HG02943 (cell line): ENCODE measurements at regions not wholly inside any gene's neighbourhood (a gene's known extent, or its start where the extent isn't known, plus 50 kb on each side); places are given as distances from the start of the nearest gene placed in this dataset.
"Not testable (repeated sequence)": the region's sequence is repeated elsewhere in the genome, so short reads cannot be mapped to it uniquely, and the experiment has no call there.

Source experiments
- ATAC-seq: cut with Tn5 transposase; IDR thresholded peaks from one replicate; pipeline ENCODE4 v1.9.1; 2021; ENCODE audit warnings: mild to moderate bottlenecking, low read depth, moderate library complexity; ENCODE audit not compliant: unreplicated experiment

DNA sequence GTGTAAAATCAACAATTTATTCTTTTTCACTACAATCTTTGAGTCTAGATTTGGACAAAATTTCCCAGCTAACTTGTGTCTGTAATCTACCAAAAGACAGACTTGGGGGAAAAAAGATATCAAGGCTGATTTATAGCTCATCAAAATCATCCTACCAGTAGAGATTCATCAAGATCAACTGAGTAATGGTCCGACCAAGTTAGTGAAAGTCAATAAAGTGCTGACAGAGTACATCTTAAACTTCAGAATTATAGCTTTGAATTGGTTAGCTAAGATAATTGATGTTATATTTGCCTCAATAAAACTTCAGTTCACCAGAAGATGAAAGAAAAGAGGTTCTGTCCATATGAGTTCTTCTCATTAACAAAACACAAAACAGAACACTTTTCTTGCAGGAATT, 207.1 kb upstream of the KYNU start:
- ATAC-seq: no peak

DNA sequence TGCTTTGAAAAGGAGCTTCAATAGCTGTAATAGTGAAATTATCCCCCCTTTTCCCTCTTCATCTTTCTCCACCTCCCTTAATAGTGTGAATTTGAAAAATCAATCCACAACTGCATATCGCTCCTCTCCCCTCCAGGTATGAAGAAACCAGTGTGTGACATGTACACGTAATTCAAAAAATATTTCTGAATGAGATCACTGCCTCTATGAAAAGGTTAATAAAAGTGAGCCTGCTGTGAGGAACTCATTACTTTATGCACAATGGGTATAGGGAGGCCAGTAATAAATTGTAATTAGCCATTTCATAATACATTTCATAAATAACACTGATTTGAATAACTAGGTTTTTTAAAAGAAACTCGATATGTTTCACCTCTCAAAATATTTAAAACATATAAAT, 209.0 kb upstream of the KYNU start:
- no peak for ATAC-seq

DNA sequence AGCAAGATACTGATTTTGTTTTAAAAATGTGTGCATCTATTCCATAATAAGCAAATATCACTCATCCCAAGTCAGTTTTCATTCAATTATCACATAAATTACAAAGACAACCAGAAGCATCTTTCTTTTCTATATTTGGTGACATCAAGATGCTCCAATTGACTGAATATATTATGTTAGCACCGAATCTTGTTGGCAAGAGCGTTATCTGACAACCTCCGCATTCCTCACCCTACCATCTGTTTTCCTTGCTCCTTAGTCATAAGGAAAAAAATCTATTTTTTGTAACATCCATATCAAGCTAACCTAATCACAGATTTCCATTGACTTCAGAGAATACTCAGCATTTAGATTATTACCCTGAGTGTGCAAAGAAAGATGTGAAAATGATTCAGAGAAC, 212.2 kb upstream of the KYNU start:
- no peak for ATAC-seq

DNA sequence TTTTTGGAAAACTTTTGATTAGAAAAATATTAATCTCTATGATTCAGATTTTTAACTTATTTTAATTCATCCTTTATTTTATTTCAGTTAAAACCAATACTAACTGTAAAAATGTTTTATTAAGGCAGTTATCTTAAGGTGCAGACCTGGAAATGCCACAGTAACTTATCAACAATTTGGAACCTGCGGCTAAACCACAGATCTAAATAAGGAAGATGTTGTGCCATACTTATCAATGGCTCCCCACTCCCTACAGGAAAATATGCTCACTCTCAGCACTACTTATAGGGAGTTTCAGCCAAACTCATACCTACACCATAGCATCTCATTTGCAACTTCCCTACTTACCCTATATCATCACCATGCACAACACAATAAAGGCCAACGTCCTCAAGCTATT, 226.9 kb upstream of the KYNU start:
- ATAC-seq: no peak

DNA sequence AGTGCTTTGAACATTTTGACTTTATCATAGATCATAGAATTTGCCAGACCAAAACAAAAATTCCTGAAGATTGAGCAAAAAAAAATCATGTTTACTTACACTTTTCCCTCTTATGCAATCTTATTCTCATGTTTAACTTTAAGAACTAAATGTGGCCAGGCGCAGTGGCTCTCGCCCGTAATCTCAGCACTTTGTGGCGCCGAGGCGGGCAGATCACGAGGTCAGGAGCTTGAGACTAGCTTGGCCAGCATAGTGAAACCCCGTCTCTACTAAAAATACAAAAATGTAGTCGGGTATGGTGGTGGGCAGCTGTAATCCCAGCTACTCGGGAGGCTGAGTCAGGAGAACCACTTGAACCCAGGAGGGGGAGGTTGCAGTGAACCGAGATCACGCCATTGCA, 227.9 kb upstream of the KYNU start:
- no peak for ATAC-seq

DNA sequence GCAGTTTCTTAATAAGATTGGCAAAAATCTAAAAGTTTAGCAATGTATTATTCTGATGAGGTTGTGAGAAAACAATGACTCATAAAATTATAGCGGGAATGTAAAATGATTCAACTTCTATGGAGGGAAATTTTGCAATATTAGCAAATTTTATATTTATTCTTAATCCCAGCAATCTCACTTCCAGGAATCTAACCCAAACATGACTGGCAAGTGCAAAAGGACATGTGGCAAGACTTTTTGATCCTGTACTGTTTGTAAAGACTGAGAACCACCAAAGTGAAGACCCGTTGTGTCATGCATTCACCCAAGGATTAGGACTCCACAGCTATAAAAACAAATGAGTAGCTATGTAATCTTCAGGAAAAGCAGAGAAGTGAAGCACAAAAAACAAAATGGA, 234.8 kb upstream of the KYNU start:
- ATAC-seq: no peak

DNA sequence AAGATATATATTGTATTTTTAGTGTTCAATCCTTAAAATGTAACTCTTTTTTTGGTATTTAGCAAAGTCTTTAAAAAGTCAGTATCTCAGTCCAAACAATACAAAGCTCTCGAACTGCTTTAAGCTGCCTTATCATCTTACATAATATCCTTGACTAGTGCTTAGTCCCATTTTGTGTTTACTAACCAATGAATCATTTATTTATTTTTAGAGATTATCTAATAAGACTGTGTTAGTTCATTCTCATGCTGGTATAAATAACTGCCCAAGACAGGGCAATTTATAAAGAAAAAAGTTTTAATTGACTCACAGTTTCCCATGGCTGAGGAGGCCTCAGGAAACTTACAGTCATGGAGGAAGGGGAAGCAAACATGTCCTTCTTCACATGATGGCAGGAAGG, 248.3 kb upstream of the KYNU start:
- ATAC-seq: no peak

DNA sequence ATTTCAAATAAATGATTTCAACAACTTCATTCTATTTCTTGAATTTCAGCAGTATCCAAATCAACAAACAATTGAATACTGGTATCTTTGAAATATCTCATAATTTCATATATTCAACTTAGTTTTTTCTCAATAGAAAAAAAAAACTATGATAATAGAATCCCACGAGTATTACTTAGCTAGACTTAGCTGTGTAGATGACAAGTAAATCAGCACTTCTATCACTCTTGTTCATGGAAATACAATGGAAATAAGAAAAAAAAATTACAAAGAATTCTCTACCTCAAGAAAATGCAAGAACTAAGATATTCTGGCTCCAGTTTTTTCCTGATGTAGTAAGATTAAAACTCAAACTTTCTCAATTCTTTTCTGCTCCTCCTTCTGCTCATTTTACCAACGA, 256.2 kb upstream of the KYNU start:
- no peak for ATAC-seq

DNA sequence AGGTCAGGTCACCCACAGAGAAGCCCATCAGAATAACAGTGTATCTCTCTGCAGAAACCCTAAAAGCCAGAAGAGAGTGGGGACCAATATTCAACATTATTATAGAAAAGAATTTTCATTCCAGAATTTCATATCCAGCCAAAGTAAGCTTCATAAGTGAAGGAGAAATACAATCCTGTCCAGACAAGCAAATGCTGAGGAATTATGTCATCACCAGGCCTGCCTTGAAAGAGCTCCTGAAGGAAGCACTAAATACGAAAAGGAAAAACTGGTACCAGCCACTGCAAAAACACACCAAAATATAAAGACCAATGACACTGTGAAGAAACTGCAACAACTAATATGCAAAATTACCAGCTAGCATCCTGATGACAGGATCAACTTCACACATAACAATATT, 260.0 kb upstream of the KYNU start:
- ATAC-seq: no peak

DNA sequence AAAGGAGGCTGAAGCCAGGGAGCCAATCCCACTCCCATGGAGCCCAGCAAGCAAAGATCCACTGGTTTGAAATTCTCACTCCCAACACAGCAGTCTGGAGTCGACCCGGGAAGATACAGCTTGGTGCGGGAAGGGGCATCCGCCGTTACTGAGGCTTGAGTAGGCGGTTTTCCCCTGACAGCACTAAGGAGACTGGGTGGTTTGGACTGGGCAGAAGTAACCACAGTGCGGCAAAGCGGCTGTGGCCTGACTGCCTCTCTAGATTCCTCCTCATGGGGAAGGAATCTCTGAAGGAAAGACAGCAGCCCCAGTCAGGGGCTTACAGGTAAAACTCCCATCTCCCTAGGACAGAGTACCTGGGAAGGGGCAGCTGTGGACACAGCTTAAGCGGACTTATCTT, 261.6 kb upstream of the KYNU start:
- no peak for ATAC-seq

DNA sequence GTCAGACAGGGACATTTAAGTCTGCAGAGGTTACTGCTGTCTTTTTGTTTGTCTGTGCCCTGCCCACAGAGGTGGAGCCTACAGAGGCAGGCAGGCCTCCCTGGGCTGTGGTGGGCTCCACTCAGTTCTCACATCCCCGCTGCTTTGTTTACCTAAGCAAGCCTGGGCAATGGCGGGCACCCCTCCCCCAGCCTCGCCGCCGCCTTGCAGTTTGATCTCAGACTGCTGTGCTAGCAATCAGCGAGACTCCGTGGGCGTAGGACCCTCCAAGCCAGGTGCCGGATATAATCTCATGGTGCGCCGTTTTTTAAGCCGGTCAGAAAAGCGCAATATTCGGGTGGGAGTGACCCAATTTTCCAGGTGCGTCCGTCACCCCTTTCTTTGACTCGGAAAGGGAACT, 264.3 kb upstream of the KYNU start:
- ATAC-seq: not testable (repeated sequence)

DNA sequence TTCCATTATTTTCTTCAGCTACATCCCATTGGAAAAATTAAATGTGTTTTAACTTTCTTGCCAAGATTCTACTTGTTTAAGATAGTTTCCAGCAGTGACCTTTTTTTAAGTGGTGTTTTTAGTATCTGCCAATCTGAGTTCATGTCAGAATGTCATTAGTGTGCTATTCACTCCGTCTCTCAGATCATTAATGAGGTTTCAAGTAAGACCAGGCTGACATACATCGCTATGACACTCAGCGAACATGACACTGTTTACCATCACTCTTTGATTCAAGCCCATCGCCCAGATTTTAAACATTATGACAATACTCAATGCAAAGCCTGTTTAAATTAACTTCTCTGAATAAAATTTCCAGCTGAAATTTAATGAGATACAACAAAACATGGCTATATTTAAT, 272.0 kb upstream of the KYNU start:
- no peak for ATAC-seq

DNA sequence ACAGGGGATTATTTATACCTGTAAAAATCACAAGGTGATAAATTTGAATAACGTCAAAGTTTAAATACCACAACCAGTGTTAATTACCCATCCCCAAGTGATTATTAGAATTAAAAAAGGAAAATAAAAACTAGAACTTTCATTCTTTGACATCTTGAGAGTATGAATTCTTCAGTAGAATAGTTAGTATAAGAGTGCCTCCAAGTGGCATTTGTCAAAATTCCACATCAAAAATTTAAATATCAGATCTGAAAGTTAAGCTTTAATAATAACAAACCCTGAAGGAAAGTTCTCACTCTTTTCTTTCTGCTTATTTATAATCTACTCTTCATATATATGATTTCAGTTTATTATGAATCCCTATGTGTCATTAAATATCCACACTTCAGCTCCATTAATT, 273.7 kb upstream of the KYNU start:
- ATAC-seq: no peak

DNA sequence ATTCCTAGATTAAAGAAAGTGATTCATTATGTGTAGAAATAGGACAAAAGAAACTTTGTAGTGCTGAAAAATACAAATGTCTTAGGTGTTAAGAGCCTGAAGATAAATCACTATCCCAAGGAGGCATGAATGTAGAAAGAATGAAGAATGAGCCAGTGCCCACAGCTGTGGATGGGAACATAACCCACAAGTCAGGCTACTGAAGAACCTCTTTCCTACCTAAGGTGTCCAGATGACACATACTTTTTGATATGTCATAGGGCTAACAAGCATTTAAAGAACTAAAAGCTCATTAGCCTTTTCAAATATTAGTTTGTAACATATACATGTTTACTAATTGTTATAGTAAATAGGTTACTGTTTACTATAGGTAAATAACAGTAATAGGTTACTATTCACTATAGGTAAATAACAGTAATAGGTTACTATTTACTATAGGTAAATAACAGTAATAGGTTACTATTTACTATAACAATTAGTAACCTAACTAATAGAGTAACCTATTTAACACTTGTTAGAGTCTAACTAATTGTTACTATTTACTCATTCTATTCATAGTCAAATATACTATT, 275.0 kb upstream of the KYNU start:
- no peak for ATAC-seq

DNA sequence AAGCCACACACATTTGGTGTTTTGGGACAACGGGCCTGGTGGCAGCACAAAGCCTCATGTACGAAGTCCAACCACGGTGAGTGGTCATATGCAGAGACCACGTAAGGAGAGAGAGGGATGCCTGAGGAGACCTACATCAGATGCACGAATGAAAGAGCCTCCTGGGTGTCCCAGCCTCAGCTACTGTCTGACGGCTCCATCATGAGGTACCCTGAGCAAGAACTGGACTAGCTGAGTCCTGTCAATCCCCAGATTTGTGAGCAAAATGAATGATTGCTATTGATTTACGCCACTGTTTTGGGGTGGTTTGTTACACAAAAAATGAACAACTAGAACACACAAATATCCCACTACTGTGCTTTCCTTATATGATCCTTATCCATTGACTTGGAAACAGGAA, 275.7 kb upstream of the KYNU start:
- no peak for ATAC-seq

DNA sequence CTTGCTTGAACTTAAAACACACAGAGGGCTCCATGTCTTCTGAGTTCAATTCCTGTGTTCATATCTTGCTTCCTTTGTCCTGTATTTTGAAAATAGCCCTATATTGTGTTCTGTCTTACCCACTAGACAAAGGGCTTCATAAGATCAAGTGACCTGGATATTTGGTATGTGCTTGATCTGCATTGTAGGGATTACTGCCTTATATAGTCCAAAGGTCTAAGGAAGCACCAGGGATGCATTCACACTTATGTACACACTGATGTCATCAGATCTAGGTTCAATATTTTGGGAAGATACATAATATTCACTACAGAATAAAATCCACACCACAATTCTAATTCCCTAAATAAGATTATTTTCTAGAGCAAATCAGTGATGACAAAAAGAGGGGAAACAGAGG, 278.0 kb upstream of the KYNU start:
- no peak for ATAC-seq

DNA sequence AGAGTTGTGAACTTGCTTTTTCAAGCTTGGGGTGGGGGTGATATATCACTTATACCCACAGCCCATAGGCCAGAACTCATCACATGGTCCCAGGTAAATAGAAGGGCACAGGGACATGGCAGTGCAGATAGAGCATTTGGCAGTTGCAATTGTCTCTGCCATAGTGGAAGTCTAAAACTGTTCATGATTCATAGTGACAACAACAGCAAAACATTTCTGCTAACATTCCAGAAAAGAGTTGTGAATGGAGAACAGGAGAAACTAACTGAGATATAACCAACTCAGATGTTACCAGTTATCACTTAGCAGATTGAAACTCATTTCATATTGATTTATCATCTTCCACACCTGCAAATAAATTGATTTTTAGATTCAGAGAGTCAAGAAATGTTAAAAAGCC, 278.6 kb upstream of the KYNU start:
- no peak for ATAC-seq

DNA sequence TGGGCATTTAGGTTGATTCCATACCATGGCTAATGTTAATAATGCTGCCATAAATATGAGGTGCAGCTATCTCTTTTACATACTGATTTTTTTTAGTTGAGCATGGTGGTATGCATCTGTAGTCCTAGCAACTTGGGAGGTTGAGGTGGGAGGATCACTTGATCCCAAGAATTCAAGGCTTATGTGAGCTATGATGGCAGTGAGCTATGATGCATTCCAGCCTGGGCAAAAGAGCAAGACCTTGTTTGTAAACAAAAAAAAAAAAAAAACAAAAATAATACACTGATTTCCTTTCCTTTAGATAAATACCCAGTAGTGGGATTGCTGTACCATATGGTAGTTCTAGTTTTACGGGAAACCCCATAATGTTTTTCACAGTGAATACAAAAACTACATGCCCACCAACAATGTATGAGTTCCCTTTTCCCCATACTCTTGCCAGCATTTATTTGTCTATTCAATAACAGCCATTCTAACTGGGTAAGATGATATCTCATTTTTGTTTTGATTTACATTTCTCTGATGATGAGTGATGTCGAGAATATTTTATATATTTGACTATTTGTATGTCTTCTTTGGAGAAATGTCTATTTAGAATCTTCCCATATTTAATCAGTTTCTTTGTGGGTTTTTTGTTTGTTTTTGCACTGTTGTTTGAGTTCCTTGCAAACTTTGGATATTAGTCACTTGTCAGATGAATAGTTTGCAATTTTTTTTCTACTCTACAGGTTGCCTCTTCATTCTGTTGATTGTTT, 281.0 kb upstream of the KYNU start:
- ATAC-seq: no peak

DNA sequence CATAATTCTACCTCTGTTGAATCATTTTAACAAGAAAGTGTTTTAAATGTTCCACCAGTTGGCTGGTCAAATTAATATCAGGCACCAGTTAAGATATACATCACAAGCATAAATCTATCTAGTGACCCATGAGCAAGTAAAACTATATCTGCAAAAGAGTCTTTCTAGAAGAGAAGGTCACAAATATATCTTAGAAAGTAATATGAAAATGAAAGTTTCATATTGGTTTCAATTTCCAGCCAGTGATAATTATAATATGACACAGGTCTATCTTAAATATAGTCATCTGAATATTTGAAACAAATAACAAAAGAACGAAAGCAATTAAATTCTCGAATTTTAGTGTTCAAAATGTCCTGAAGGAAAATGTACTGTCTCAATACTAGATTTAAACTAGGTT, 282.5 kb upstream of the KYNU start:
- ATAC-seq: no peak

DNA sequence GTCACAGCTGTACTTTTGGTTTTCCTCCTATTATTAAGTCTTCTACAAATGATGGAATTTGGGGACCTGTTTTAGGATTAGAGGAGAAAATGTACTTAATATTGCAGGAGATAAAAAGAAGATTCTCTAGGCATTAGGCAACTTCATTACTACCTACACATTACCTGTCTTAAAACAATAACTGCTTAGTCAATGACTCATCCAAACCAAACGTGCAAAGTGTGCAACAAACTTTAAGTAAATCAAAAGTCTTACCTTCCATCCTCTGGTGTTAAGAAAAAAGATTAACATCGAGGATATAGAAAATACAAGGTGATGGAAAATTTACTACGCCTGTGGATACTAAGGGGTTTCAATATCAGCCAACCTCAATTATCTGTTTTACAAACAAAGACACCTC, 285.3 kb upstream of the KYNU start:
- no peak for ATAC-seq

DNA sequence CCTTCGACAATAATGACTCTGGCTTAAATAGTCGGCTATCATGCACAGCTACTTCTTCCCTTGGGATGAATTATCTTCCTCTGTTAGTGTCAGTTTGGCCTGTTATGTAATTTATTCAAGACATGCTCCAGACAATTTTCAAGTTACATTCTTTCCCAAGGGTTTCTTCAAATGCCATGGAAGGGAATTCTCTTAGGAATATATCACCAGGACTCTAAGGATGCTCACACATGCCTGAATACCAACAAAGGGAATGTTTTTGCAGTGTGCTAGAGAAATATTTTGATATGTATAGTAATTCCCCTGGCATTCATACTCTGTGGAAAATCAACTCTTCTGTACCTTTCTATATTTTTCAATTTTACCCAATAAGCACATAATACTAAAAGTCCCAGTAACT, 286.0 kb upstream of the KYNU start:
- ATAC-seq: no peak

DNA sequence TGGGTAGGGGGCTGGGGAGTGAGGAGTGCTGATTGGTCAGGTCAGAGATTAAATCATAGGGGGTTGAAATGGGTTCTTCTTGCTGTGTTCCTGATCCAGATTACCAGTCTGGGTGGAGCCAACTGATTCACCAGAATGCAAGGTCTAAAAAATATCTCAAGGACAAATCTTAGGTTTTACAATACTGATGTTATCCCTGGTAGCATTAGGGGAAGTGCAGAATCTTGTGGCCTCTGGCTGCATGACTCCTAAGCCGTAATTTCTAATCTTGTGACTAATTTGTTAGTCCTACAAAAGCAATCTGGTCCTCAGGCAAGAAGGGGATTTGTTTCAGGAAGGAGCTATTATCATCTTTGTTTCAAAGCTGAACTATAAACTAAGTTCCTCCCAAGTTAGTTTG, 289.2 kb upstream of the KYNU start:
- no peak for ATAC-seq
